ENCODE measurements at regions not wholly inside any gene's neighbourhood (a gene's known extent, or its start where the extent isn't known, plus 50 kb on each side); places are given as distances from the start of the nearest gene placed in this dataset.

GRCh38 chr2:144948205-144948855 lies 428.4 kb upstream of the ZEB2 start:
- no peak for DNase-seq

GRCh38 chr2:144947709-144948037 lies 427.8 kb upstream of the ZEB2 start:
- no peak for DNase-seq

- no peak for DNase-seq
Observed at GRCh38 chr2:144946263-144946662, 426.3 kb upstream of the ZEB2 start.

GRCh38 chr2:144944546-144945220 lies 424.8 kb upstream of the ZEB2 start:
- no peak for DNase-seq

DNA sequence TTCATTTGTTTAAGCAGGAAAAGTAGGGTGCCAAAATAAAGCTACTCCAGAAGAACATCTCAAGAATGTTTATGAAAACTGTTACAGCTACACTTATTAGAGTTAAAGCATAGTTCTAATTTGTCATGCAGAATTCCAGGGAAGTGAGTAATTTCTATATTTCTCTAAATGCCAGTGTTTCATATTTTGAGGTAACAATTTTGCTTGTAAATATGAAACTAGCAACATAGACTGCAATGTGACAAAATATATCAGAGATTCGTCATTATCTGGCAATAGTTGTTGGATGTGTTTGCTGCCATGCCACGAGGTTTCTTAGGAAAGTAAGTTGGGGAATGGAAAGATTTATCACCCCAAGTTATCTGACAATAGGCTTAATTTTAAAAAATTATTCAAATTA lies 424.1 kb upstream of the ZEB2 start:
- DNase-seq, result no peak

DNA sequence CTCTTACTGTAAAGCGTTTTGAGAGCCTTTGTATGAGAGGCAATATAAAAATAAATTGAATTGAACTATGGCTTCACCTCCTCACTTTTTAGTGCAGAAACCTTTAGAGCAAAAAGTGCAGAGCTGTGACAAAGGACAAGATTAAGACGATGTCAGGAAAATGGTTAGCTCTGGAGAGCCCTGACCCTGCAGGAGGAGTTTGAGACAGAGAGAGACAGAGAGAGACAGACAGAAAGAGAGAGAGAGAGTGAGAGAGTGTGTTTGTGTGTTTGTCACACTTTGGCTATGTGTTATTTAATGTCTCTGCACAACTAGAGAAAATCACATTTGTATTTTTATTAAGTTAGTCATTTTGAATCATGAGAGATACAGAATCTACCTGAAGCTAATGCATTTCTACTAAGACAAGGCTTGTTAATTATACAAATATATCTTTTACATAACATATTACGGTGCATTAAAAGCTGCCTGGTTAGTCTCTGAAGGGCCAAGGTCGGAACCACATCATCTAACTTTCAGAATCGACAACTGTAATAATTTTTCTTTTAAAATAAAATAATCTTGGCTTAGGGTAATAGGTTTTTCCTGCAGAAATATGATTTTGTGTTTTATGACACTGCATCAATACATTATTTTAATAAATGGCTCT lies 423.5 kb upstream of the ZEB2 start:
- no peak for DNase-seq

DNA sequence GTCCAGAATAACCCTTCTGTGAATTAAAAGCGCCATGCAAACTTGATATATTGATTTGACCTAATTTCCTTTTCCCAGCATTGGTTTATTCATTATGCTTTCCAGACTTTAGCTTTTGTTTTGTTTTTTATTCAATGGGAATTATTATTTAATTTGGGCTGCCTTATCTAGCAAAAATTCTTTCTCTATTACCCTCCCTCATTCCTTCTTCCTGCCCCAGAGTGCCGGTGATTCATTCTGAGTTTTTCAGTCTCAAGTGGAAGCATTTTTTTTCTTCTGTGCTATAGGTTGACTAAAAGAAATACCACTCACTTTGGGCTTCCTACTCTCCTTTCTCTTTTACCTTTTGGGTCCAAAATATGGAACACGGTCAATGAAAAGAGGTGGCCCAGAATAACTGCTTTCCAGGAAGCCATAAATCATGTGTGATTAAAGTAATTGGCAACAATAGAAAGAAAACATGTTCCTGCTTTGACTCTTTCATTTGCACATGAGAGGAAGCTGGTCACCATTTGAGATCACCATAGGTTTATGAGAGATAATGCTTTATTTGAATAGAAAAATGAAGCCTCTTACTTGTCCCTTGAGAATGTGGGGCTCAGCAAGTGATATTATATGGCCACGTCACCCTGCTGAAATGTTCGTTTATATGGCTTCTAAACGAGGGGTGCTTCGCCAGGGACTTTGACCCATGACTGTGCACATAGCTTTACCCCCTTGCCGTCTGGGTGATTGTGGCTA lies 422.8 kb upstream of the ZEB2 start:
- DNase-seq, result peak; percentile 44

DNA sequence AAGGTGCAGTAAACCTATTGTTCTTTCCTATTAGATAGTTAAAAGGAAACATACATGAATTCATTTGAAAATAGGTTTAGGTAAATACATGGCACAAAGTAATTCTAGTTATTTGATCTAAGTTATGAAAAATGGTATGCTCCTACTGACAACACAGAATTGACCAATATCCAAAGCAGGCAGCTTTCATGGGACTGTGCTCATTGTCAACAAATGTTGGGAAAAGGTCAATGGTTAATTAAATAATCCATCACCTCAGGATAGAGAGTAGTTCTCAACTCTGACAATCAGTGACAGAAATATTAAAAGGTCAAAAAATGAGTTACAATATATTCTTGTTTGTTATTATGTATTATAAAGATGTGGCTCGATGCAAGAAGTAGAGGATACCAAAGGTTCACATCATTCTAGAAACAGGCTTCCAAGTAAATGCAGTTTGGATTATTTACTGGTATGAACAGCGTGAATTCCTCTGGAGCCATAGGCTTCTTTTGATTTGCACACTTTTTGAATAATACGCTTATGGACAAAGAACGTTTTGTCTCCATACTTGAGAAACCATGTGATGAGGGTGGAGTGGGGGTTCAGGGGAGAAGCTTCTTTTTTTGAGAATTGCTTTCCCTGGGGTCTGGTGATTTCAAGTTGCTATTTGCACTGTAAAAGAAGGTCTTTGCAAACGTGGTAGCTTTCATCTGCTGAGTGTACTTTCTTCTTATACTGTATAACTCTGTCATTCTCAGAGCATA lies 422.0 kb upstream of the ZEB2 start:
- DNase-seq, result no peak

DNA sequence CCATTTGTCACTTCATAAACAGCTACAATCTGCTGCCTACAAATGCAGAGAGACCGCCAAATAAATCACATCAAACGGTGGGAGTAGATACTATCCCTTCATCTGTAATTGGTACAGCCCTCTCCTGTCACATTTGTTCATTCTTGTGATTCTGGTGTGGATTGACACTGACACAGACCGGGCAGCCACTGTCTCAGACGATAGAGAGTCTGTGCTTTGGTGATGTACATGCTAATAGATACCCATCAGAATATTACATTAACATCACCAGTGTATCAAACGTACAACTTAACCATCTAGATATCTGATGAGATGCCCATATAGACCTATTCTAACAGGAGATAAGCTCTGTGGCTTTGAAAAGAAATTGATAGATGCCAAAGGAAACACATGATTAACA lies 419.7 kb upstream of the ZEB2 start:
- no peak for DNase-seq

DNA sequence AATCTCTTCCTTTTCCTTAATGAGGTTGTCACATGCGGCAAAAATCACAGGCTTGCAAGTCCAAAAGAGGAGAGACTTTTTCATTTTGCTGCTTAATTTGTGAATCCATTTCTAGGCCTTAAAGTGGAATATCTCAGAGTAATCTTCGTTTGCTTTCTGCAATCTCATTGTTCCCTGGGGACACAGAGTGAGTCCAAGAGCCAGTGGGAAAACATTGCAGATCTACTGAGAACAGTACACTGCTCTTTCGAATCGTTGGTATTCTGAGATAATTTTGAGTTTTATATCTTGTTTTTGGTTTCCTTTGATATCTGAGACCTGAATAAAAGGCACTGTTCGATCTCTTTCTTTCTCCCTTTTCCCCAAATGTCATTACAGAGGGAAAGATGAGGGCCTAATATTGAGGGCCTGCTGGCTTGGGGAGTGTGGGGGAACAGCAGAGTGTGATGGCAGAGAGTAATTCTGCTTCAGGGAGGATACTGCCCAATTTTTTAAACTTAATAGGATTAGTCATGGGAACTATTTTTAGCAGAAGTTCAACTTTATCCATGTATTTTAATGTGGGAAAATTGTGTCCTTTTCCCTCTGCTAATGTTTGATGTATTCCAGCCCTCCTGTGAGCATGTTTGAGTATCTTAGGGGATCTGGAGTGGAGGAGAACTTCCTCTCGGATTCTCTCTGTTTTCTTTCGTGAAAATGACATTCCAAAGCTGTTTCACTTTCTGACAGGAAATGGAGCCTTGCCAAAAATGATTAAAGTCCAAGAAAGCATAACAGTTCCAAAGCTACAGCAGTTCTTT lies 418.2 kb upstream of the ZEB2 start:
- DNase-seq, result peak; percentile 42

GRCh38 chr2:144937066-144937465 lies 417.1 kb upstream of the ZEB2 start:
- no peak for DNase-seq

GRCh38 chr2:144936442-144936841 lies 416.5 kb upstream of the ZEB2 start:
- no peak for DNase-seq

DNA sequence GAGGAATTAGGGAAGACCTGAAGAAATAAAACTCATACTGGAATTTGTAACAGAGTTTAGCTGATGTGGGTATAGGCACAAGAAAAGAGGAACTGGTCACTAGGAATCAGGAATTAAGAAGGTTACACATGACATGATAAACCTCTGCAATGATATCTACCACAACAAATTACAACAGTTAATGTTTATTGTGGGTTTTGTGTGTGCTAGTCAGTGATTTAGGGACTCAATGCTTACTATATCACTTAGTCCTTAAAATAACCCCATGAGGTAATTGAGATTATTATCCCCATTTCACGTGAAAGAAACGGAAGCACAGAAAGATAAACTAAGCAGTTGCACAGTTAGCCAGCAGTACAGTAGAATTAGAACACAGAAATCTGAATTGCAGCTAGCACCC lies 415.8 kb upstream of the ZEB2 start:
- DNase-seq, result no peak

DNA sequence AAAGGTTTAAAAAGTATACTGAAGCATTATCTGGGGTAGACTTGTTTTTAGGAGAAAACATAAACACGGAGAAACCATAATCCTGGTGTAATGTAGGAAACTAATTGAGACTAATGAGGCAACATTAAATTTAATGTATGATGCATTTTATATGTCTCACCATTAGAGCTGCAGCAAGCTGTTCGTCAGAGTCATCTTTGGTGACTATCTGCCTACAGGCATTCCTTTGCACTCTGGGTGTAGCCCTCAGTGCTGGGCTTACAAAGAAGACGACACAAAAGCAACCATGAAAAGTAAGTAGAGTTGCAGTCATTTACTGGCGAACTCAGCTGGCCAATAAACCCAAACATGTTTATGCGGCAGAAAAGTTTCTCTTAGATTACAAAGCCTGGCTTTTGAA lies 415.3 kb upstream of the ZEB2 start:
- no peak for DNase-seq

- no peak for DNase-seq
Observed at GRCh38 chr2:144931960-144932359, 412.0 kb upstream of the ZEB2 start.

DNA sequence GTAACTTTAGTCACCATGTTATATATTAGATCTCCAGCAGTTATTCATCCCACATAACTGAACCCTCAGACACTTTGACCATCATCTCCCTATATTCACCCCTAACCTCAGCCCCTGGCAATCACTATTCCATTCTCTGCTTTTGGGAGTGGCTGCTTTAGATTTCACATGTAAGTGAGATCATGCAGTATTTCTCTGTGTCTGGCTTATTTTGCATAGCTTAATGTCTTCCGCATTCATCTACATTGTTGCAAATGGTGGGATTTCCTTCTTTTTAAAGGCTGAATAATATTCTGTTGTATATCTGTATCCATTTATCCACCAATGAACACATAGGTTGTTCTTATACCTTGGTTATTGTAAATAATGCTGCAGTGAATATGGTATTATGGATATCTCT lies 411.6 kb upstream of the ZEB2 start:
- no peak for DNase-seq

GRCh38 chr2:144927429-144927828 lies 407.5 kb upstream of the ZEB2 start:
- no peak for DNase-seq

DNA sequence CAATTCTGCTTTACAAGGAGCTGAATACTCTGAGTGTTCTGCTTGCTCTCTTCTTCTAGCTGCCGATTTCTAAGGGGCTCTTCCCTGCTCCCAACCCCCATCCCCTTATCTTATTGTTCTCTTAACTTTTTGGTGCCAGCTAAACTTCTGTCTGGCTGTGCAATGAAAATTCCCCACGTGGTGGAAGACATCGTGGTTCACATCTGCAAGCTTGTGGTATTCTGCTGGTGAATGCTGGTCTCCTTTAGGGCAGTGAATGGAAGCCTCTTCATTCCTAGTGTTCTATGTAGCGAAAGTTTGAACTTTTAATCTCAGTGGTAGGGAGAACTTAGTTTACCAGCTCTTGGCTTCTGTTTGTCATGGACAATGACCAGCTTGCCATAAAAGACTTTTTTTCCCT lies 406.0 kb upstream of the ZEB2 start:
- no peak for DNase-seq

DNA sequence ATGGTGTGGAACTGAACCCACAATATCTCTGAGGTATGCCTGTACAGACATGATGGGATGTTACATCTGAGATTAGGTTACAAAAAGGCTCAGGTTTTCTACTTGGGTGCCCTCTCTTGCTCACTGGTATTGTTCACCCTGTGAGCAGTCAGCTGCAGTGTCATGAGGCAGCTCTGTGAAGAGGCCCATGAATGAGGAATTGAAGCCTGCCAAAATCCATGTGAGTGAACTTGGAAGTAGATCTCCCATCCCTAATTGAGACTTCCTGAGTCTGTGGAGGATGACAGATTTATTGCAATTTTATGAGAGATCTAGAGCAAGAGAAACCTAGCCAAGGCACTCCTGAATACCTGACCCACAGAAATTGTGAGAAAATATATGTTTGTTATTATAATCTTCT lies 404.9 kb upstream of the ZEB2 start:
- no peak for DNase-seq

GRCh38 chr2:144922519-144922918 lies 402.6 kb upstream of the ZEB2 start:
- no peak for DNase-seq

- no peak for DNase-seq
Observed at GRCh38 chr2:144920755-144921530, 401.0 kb upstream of the ZEB2 start.
